ENCODE measurements at regions not wholly inside any gene's neighbourhood (a gene's known extent, or its start where the extent isn't known, plus 50 kb on each side); places are given as distances from the start of the nearest gene placed in this dataset.

DNA sequence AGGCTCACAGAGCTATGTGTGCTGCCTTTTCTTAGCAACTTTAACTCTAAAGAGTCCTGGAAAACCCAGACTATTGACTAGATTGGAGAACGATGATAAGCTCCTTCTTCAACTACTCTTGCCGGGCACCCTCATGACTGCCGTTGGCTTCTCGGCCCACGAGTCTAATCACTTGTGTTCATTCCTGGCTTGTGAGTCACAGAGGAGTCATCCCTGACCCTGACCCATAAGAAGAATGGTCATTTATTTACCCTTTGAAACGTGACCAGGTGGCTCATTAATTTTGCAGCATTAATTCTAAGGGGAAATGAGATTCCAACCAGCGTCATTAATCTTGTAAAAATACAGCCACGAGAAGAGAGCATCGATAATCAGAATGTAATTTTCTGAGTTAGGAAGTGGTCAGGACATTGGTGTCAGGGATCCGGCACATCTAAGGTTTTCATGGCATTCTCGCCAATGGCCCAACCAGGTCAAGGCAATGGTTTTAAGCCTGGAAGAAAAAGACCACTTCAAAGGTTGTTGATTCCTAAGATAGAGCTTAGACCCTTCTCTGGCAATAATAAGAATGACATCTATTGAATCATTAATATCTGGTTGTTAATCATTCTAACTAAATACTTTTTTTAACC is 183.6 kb upstream of the RUNX1 start:
- DNase-seq (ENCODE audit: low read depth, low spot score) = no peak
- Mint-ChIP-seq H3K27me3 (ENCODE audit: low read depth) (no peaks in the 10 kb centered on the region), H3K27ac (ENCODE audit: unreplicated experiment) (no peak overlapping the region), H3K4me1 (peaks cover 15% of the 10 kb centered on the region), H3K4me3 (no peak overlapping the region), H3K36me3 (ENCODE audit: low read depth) (peaks cover 2% of the 10 kb centered on the region), H3K9me3 (peaks cover 9% of the 10 kb centered on the region)
- TF ChIP-seq CTCF (conservative IDR thresholded peaks at IDR 0.05) = no peak

DNA sequence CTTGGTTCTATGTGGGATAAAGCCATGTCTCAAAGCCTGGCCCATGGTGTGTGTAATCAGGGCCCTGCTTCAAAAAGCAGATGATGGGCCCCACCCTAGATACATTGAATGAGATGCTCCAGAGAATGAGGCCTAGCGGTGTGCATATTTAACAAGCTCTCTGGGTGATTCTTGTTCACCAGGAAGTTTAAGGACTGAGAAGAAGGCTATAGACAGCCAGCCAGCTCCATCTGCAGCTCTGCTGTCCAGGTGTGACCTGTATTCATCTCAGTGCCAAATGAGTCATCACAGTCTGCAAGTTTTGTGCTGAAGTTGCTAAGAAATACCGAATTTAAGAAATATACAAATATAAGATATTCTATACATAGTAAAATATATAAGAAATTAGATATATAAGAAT is 182.0 kb upstream of the RUNX1 start:
- Mint-ChIP-seq H3K27ac (ENCODE audit: unreplicated experiment) (no peak overlapping the region), H3K9me3 (peaks cover 3% of the 10 kb centered on the region), H3K27me3 (ENCODE audit: low read depth) (no peaks in the 10 kb centered on the region), H3K4me1 (peaks cover 26% of the 10 kb centered on the region), H3K36me3 (ENCODE audit: low read depth) (peaks cover 2% of the 10 kb centered on the region), H3K4me3 (no peak overlapping the region)
- no peak for DNase-seq (ENCODE audit: low read depth, low spot score)
- no peak for TF ChIP-seq CTCF (conservative IDR thresholded peaks at IDR 0.05)

DNA sequence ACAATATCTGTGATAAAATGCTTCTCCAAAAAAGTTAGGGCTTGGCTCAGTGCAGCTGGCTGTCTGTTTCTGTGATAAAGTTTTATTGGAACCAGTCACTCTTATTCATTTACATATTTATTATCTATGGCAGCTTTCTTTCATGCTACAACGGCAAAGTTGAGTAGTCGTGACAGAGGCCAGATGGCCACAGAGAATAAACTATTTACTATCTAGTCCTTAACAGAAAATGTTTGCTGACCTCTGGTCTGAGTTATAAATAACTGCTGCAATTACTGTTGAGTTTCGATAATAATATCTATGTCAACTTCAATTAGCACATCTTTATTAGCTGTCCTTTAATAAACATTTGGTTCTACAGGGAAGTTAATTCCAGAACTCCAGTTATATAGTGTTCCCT is 180.2 kb upstream of the RUNX1 start:
- Mint-ChIP-seq H3K4me3 (no peak overlapping the region), H3K27me3 (ENCODE audit: low read depth) (no peaks in the 10 kb centered on the region), H3K9me3 (no peaks in the 10 kb centered on the region), H3K27ac (ENCODE audit: unreplicated experiment) (no peak overlapping the region), H3K4me1 (peaks cover 35% of the 10 kb centered on the region), H3K36me3 (ENCODE audit: low read depth) (no peaks in the 10 kb centered on the region)
- no peak for TF ChIP-seq CTCF (conservative IDR thresholded peaks at IDR 0.05)
- no peak for DNase-seq (ENCODE audit: low read depth, low spot score)

DNA sequence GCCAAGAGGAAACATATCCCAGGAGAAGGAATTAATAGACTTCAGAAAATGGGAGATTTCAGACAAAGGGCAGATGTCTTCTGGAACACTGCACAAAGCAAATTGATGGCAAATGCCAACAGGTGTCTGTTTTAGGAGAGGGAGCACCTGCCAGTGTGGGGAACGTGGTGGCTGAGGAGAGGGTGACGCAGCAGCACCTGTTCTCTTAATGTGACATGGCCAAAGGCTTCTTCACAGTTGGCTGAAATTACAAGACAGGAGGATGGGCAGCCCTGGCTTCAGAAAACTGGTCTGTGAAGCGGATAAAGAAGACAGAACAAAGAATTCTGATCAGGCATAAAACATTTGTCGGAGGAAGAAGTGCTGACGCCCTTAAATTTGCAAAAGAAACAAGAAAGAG is 178.7 kb upstream of the RUNX1 start:
- Mint-ChIP-seq H3K4me3 (no peak overlapping the region), H3K4me1 (peaks cover 34% of the 10 kb centered on the region), H3K36me3 (ENCODE audit: low read depth) (no peaks in the 10 kb centered on the region), H3K9me3 (no peaks in the 10 kb centered on the region), H3K27ac (ENCODE audit: unreplicated experiment) (no peak overlapping the region), H3K27me3 (ENCODE audit: low read depth) (no peaks in the 10 kb centered on the region)
- TF ChIP-seq CTCF (conservative IDR thresholded peaks at IDR 0.05) = no peak
- no peak for DNase-seq (ENCODE audit: low read depth, low spot score)

- Mint-ChIP-seq H3K4me3 (no peak overlapping the region), H3K27me3 (ENCODE audit: low read depth) (no peaks in the 10 kb centered on the region), H3K9me3 (no peaks in the 10 kb centered on the region), H3K4me1 (peaks cover 32% of the 10 kb centered on the region), H3K36me3 (ENCODE audit: low read depth) (no peaks in the 10 kb centered on the region), H3K27ac (ENCODE audit: unreplicated experiment) (no peak overlapping the region)
- no peak for DNase-seq (ENCODE audit: low read depth, low spot score)
- no peak for TF ChIP-seq CTCF (conservative IDR thresholded peaks at IDR 0.05)
These were observed 178.1 kb upstream of the RUNX1 start for GRCh38 chr21:35226968-35227744.
